GM18951 (cell line): ENCODE measurements at regions not wholly inside any gene's neighbourhood (a gene's known extent, or its start where the extent isn't known, plus 50 kb on each side); places are given as distances from the start of the nearest gene placed in this dataset.

Experiments used
- POLR2A ChIP-seq: IDR thresholded peaks from 4 replicates; pipeline ENCODE4 v1.6.1; 2011; ENCODE audit warnings: mild to moderate bottlenecking; ENCODE audit not compliant: insufficient read length, insufficient read depth; ENCODE audit errors: extremely low read depth
- in situ Hi-C: fragments of 300-500 bp; cut with MboI; formaldehyde crosslinking; loops from one replicate; pipeline ENCODE4 v1.12.0; 2022; ENCODE audit warnings: low sequenced_read_pairs, mixed read lengths, inconsistent platforms; ENCODE audit not compliant: unreplicated experiment

GRCh38 chr3:153944084-153944483 lies 177.1 kb upstream of the ARHGEF26 start:
- no peak for TF ChIP-seq POLR2A
- in situ Hi-C loops, result no loop called here

DNA sequence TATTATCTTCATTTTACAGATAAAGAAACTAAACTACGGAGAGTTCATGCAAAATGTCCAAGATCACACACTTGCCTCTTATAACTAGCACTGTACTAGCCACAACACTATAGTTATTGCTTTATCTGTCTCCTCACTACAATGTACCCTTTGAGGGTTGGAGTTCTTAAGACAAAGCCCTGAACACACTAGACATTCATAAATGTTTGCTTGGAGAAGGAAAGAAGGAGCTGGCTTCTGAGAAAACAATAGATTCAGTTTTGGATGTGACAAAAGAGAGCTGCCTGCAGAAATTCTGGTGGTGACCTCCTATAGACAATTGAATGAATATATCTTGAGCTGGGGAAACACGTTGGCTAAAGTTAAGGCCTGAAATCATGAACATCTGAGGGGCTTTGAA lies 169.9 kb upstream of the ARHGEF26 start:
- TF ChIP-seq POLR2A, result no peak
- in situ Hi-C loops, result loop anchor here (25.0 kb wide), 1 partner anchor 914 kb away; no protein-coding TSS in a partner anchor

GRCh38 chr3:153952091-153952490 lies 169.1 kb upstream of the ARHGEF26 start:
- in situ Hi-C loops, result loop anchor here (25.0 kb wide), 1 partner anchor 915 kb away; no protein-coding TSS in a partner anchor
- no peak for TF ChIP-seq POLR2A

DNA sequence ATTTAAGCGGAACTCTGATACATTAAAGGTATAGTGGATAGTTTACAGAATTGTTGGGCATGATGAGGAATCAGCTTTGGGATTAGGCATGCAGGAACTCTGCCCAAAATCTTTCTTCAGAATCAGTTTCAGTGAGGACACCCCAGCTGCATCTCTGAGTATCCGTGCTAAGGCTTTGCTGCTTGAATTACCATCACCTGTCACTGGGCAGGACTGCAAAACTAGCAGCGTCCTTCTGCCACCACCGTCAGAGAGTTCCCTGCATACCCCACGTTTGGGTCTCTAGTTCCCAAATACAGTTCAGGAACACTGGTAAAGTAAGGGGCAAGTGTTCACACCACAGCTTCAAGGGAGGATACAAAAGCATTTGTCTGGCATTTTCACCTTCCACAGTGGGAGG lies 164.6 kb upstream of the ARHGEF26 start:
- no peak for TF ChIP-seq POLR2A
- in situ Hi-C loops, result loop anchor here (25.0 kb wide), 1 partner anchor 919 kb away; no protein-coding TSS in a partner anchor

- no peak for TF ChIP-seq POLR2A
- in situ Hi-C loops, result loop anchor here (25.0 kb wide), 1 partner anchor 920 kb away; no protein-coding TSS in a partner anchor
These were observed 163.8 kb upstream of the ARHGEF26 start for GRCh38 chr3:153957421-153957820.

- in situ Hi-C loops, result loop anchor here (25.0 kb wide), 1 partner anchor 922 kb away; no protein-coding TSS in a partner anchor
- no peak for TF ChIP-seq POLR2A
These were observed 162.3 kb upstream of the ARHGEF26 start for GRCh38 chr3:153958635-153959595.

GRCh38 chr3:153960458-153961074 lies 160.6 kb upstream of the ARHGEF26 start:
- in situ Hi-C loops, result loop anchor here (25.0 kb wide), 1 partner anchor 923 kb away; no protein-coding TSS in a partner anchor
- no peak for TF ChIP-seq POLR2A

DNA sequence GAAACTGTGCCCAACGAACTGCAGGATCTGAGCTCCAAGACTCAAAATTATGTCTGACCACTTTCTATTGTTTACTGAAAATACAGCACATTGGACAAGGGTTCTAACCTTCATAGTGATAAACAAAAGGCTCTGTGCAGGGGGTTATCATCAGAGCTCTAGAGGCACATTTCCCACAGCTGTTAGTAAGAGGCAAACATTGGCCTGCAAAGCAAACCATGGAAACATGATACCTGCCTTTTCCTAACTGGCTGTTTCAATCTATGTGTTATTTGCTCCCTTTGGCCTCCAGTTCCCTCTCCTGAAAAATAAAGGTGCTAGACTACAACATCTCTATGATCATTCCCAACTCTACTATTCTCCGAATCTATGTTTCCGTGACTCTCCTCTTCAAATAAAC lies 159.7 kb upstream of the ARHGEF26 start:
- TF ChIP-seq POLR2A, result no peak
- in situ Hi-C loops, result loop anchor here (25.0 kb wide), 1 partner anchor 924 kb away; no protein-coding TSS in a partner anchor

DNA sequence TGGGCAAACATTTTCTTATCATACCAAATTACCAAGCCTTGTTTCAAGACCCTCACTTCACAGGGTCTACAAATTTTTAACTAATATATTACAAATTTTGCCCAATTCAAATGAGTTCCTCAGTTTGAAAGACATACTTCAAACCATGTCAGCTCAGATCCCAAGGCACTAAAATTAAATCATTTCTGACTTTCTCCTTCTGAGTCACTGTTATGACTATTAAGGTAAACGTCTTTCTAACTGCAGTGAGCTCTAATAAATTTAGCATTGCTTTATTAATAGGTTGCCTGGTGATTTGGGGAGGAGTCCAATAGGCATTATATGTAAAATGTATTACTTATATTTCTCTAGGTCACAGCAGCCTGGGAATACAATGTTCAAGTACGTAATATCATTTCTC lies 158.2 kb upstream of the ARHGEF26 start:
- in situ Hi-C loops, result loop anchor here (25.0 kb wide), 1 partner anchor 926 kb away; no protein-coding TSS in a partner anchor
- TF ChIP-seq POLR2A, result no peak

DNA sequence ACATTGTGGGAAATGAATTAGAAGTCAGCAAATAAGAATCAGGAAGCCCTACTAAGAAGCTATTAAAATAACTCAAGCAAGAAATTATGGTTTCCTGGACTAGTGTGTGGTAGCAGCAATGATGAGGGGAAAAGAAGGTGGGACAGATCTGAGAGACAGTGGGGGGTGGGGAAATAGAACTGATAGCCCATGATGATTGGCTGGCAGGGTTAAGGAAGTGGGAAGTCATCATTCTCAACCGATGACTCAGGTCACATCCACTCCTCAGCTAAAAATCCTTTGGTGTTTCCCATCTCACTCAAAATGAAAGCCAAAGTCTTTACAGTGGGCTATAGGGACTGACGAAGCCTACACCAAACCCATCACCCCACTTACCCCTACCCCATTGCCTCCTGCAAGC lies 153.9 kb upstream of the ARHGEF26 start:
- in situ Hi-C loops, result loop anchor here (25.0 kb wide), 1 partner anchor 930 kb away; no protein-coding TSS in a partner anchor
- TF ChIP-seq POLR2A, result no peak

GRCh38 chr3:153970047-153970446 lies 151.1 kb upstream of the ARHGEF26 start:
- TF ChIP-seq POLR2A, result no peak
- in situ Hi-C loops, result loop anchor here (25.0 kb wide), 1 partner anchor 933 kb away; no protein-coding TSS in a partner anchor

DNA sequence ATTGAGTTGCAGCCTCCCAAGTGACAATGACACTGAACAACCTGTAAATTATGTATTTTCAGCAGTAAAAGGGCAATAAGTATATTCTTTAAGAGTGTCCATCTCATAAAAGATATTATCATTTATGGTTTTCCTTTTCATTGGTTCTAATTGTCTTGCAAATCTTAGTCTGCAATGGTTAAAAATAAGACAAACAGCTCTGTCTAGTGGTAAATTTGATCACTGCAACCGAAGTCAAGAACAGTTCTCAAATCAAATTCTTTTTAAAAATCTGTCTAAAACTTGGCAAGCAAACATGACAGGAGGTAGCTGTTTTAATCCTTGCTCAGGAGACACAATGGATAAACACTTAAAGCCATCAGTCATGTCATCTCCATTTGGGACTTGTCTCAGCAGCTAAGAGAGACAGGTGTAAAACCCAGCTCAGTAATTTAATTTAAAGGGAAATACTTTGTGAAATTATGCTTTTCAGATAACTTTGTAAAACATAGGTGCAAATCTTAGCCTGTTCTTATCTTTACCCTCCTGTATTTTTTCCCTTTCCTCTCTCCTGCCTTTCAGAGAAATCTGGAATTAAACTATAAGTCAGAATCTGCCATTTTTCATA lies 150.3 kb upstream of the ARHGEF26 start:
- no peak for TF ChIP-seq POLR2A
- in situ Hi-C loops, result loop anchor here (25.0 kb wide), 1 partner anchor 934 kb away; no protein-coding TSS in a partner anchor

- no peak for TF ChIP-seq POLR2A
- in situ Hi-C loops, result loop anchor here (25.0 kb wide), 1 partner anchor 936 kb away; no protein-coding TSS in a partner anchor
These were observed 148.3 kb upstream of the ARHGEF26 start for GRCh38 chr3:153972862-153973261.
